Ramos (cell line): ENCODE measurements at regions not wholly inside any gene's neighbourhood (a gene's known extent, or its start where the extent isn't known, plus 50 kb on each side); places are given as distances from the start of the nearest gene placed in this dataset.
"Not testable (repeated sequence)": the region's sequence is repeated elsewhere in the genome, so short reads cannot be mapped to it uniquely, and the experiment has no call there.

Source experiments
- in situ Hi-C: fragments of 300-500 bp; cut with MboI; formaldehyde crosslinking; loops from one replicate; pipeline ENCODE4 v1.14.3; 2022; ENCODE audit warnings: low sequenced_read_pairs; ENCODE audit not compliant: unreplicated experiment

DNA sequence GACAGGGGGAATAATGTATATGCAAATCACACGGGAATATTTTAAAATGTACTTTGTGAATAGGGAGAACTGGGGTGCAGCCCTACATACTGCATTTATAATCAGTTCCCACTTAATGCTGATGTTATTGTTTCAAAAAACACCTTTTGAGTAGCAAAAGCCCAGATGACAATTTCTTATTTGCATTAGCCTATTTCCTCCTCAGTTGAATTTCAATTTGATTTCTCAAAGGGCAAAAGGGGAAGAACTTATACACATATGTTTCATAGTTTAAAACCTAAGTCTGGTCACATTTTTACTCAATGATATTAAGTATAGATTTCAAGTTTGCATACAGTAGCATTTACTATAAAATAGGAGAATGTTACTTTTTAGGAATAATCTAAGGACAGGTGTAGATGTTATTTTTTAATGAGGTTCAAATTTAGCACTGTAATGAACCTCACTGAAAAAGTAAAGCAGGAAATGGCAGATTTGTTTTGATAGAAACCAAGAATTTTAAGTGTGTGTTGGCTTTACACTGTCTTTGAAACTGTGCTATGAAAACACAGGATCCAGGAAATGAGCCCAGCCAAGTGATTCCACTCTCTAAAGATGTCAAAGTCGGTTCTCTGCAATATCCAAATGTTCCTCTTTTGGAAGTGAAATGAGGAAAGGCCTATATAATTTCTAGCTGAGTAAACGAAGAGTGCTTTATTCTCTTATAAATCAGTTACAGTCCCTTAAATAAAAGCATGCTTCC is 367.4 kb downstream of the BTG1 start:
- in situ Hi-C loops, result no loop called here

GRCh38 chr12:91777268-91777992 is 368.2 kb downstream of the BTG1 start:
- in situ Hi-C loops, result no loop called here

DNA sequence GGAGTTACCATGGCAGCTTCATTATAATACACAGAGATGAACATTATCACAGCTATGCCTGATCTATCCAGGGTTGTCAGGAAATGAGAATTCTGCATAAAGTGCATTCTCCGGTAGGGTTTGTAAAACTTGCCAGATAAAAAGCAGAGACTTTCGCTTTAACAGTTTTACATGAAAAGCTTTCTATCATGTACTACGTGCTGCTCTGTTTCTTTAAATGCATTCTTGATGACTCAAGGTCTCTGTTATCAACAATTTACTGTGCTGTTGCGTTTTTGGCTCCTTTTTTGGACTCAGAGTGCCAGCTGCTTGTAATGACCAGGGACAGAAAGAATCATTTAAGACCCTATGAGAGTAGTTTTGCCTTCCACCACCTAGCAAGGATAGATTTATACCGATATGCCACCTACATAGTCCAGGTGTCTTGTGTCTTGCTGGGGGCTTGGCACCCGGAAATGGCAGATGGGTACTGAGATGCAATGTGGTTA is 371.2 kb downstream of the BTG1 start:
- in situ Hi-C loops, result no loop called here

- in situ Hi-C loops, result no loop called here
Measured at GRCh38 chr12:91773749-91774429, 371.8 kb downstream of the BTG1 start.

DNA sequence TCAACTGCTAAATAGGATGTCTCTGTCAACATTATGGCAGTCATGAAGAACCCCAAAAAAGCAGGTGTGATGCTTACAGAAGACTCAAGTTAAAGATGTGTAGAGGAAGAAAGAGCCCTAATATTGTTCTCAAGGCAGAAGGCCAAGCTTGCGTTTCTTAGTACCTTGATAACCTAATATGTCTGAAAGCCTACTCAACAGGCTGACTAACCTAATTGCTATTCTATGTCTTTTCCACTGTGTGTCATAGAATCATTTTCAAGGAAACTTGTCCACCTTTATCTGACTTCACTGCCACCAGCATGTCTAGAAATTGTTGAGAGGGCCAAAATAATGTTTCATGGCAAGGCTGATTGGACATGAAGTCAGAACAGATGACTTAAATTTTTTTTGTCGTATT is 373.2 kb downstream of the BTG1 start:
- in situ Hi-C loops, result no loop called here

GRCh38 chr12:91769736-91770135 is 375.9 kb downstream of the BTG1 start:
- in situ Hi-C loops, result no loop called here

DNA sequence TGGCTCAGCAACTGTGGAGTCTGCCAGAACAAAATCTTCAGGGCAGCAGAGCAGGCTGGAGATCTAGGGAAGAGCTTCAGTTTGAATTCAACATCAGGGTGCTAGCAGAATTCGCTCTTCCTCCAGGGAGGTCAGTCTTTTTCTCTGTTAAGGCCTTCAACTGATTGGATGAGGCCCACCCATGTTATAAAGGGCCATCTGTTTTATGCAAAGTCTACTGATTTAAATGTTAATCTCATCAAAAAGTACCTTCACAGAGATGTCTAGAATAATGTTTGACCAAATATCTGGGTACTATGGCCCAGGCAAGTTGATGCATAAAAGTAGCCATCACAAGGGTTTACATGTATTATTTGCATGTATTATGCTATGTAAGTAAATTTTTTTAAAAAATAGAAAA is 378.4 kb downstream of the BTG1 start:
- in situ Hi-C loops, result no loop called here

- in situ Hi-C loops, result no loop called here
Measured at GRCh38 chr12:91766454-91766853, 379.2 kb downstream of the BTG1 start.

DNA sequence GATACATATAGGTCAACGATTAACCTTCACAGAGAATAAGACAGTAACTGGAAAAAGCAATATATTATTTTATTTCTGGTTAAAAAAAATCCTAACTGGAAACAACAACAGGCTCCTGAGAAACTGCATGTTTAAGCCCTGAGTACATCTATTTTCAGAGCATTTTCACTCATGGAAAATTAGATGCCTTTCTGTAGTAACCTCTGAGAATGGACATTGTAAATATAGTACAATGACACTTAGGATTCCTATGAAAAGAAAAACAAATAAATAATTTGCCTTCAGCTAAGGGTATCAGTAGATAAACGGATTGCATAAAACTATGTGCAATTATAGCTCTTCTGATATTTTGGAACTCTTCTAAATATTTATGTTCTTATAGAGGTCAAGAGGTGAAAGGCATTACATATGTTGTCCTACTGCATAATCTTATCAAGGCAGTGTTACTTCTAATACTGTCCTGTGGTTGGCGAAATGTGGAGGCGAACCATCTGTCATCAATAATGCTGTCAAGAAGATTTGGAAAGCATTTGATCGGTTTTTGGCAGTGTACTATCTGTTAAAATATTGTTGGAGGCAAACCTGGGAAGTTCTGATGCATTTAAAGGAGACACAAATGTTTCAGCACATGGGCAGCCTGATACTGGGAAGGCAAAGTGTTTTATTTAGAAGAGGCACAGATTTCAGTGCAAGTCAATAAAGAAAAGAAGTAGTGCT is 381.8 kb downstream of the BTG1 start:
- in situ Hi-C loops, result no loop called here

DNA sequence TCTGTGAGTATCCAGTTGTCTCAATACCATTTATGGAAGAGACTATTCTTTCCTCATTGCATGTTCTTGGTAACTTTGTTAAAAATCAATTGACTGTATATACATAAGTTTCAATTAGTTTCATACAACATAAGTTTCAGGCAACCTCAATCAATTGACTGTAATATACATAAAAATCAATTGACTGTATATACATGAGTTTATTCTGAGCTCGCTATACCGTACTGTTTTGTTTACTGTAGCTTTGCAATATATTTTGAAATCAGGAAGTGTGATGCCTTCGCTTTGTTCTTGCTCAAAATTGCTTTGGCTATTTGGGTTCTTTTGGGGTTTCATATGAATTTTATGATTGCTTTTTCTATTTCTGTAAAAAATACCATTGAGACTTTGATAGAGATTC is 392.0 kb downstream of the BTG1 start:
- in situ Hi-C loops, result no loop called here

DNA sequence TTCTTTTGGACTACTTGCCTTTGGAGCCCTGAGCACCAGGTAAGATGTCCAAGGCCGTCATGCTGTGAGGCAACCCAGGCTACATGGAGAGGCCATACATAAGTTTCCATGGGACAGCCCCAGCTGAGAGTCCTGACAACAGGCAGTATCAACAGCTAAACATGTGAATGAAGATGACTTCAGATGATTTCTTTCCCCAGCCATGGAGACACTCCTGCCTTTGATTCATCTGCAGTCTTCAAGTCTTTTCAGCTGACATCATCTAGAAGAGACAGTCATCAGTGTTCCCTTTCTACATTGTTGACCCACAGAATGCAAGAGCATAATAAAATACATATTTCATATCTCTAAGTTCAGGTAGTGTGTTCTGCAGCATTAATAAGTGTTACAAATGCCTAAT is 398.7 kb downstream of the BTG1 start:
- in situ Hi-C loops, result no loop called here

DNA sequence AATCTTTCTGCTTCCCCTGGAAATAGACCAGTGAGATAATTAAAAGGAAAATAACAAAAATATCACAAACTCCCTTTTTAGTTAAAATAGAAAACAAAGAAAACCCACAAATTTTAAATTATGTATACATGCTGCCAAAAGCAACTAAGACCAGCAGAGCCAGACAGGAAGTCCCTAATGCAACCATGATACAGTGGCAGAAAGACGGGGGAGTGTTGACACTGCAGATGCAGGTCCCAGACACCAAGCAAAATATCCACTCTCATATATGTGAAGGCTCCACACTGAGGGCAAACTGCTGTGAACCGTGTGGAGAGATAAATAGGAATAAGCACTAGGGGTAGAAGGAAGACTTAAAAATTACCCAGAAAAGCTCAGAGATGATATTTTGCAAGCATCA is 401.0 kb downstream of the BTG1 start:
- in situ Hi-C loops, result no loop called here

DNA sequence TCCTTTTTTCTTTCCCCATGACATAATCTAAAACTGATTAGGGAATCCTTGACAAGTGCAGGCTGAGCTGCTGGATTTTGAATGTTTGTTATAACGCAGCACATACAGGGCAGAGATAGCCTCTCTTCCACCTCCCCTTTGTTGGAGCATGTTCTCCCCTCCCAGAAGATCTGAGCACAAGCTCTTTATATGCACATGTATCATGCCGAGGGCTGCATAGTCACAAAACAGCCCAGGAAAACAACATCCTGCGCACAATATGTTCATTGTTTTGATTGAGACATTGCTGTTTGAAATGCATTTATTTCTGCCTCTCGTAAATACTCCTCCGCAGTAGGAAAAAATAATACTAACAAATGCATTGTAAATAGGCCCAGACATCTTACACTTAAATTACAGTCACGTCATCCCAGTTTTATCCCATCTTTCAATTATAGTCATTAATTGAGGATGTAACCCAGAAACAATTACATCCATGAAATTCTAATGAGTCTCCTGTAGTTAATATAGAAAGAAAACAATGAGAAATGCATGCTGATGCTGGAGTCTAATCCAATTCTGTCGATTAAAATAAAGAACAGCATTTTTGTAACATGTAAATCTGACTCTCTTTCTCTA is 401.8 kb downstream of the BTG1 start:
- in situ Hi-C loops, result no loop called here

- in situ Hi-C loops, result no loop called here
Measured at GRCh38 chr12:91743280-91743679, 402.4 kb downstream of the BTG1 start.

GRCh38 chr12:91741932-91742331 is 403.7 kb downstream of the BTG1 start:
- in situ Hi-C loops, result no loop called here

GRCh38 chr12:91733846-91734245 is 411.8 kb downstream of the BTG1 start:
- in situ Hi-C loops, result not testable (repeated sequence)

GRCh38 chr12:91732086-91732485 is 413.6 kb downstream of the BTG1 start:
- in situ Hi-C loops, result no loop called here

GRCh38 chr12:91729543-91729942 is 416.1 kb downstream of the BTG1 start:
- in situ Hi-C loops, result no loop called here

GRCh38 chr12:91723191-91723590 is 422.5 kb downstream of the BTG1 start:
- in situ Hi-C loops, result no loop called here

DNA sequence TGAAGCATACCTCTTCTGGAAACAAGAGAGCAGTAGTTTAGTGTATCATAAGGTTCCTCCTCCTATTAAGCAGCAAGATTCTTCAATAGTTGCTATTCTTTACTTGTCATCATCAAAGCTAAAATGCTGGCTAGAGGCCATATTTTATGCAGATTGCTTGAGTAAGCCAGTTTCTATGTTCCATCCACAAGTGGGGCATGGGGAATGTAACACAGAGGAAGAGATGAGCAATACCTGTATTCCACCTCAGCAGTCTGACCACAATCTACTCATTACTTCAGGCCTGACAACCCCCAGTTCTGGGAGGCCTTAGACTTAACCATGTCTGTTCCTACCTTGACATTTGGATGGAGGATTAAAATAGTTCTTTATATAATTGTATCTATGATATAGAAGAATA is 423.6 kb downstream of the BTG1 start:
- in situ Hi-C loops, result no loop called here
